Esophagus squamous epithelium (tissue), 5 donors: ENCODE measurements at regions not wholly inside any gene's neighbourhood (a gene's known extent, or its start where the extent isn't known, plus 50 kb on each side); places are given as distances from the start of the nearest gene placed in this dataset.

Source experiments
- DNase-seq: peaks from one replicate; lab custom pipeline; 2025; lab: John Stamatoyannopoulos, UW
- H3K27ac ChIP-seq, 4 donors: fragments of 200-600 bp; sonication (generic); one replicate each; pipeline ENCODE4 v1.5.1; 2016 to 2019; ENCODE audit warnings: mild to moderate bottlenecking in 1 of 4
- H3K27me3 ChIP-seq, 4 donors: fragments of 200-600 bp; sonication (generic); 1 replicate in 3 of 4; 2 replicates in 1 of 4; pipeline versions ENCODE4 v1.5.1 to v1.6.0; 2017 to 2021; ENCODE audit warnings: antibody characterized with exemption in 1 of 4
- H3K36me3 ChIP-seq, 3 donors: fragments of 200-600 bp; sonication (generic); one replicate each; pipeline ENCODE4 v1.5.1; 2016 to 2019
- H3K4me1 ChIP-seq, 3 donors: fragments of 200-600 bp; sonication (generic); one replicate each; pipeline ENCODE4 v1.5.1; 2017 to 2019
- H3K4me3 ChIP-seq, 4 donors: fragments of 200-600 bp; sonication (generic); 1 replicate in 3 of 4; 2 replicates in 1 of 4; pipeline ENCODE4 v1.5.1; 2016 to 2019; ENCODE audit warnings: mild to moderate bottlenecking in 2 of 4, moderate library complexity in 1 of 4
- H3K9me3 ChIP-seq, 3 donors: fragments of 200-600 bp; sonication (generic); one replicate each; pipeline ENCODE4 v1.5.1; 2016 to 2019
- CTCF ChIP-seq, 6 experiments: fragments of 450-650 bp in 4 of 6; fragments of 200-600 bp in 2 of 6; sonication (generic) in 2 of 6; IDR thresholded peaks; one replicate each; pipeline ENCODE4 v1.5.1; 2016 to 2019; ENCODE audit warnings: antibody characterized with exemption in 6 of 6, mild to moderate bottlenecking in 4 of 6, moderate library complexity in 4 of 6
- POLR2A ChIP-seq, 4 donors: fragments of 450-650 bp; IDR thresholded peaks; one replicate each; pipeline ENCODE4 v1.6.1; 2017; ENCODE audit warnings: antibody characterized with exemption in 4 of 4, mild to moderate bottlenecking in 4 of 4, moderate library complexity in 3 of 4
- WGBS, 2 donors: methylation state at CpG; one replicate each; pipeline ENCODE4 v1.1.5; 2018; 5-methylcytosine and 5-hydroxymethylcytosine counted together
- intact Hi-C: fragments of 100-400 bp; cut with DNase I; formaldehyde crosslinking; loops from one replicate; pipeline ENCODE4 v1.15.0; 2022
- donor health status: DM: yes; HTN: yes; CAD: no.

GRCh38 chr16:85185303-85186100 is 73.2 kb upstream of the CIBAR2 start:
- H3K36me3 ChIP-seq: peaks cover 0 to 7% (median 0%) of the 10 kb centered on the region in 3 donors
- no peak for DNase-seq
- no peak overlapping the region for H3K4me3 ChIP-seq
- no peak overlapping the region for H3K27ac ChIP-seq
- intact Hi-C loops: no loop called here
- WGBS, 2 donors: 77 to 91% methylated on average over 9 to 12 of the region's 22 CpGs
- H3K4me1 ChIP-seq: peaks cover 0 to 8% (median 0%) of the 10 kb centered on the region in 3 donors
- TF ChIP-seq POLR2A (IDR thresholded peaks at IDR 0.05): no peak
- no peak for TF ChIP-seq CTCF (IDR thresholded peaks at IDR 0.05)
- H3K27me3 ChIP-seq: peaks cover 0 to 47% (median 0%) of the 10 kb centered on the region in 4 donors
- peaks cover 0 to 30% (median 7%) of the 10 kb centered on the region in 3 donors for H3K9me3 ChIP-seq

- Histone ChIP-seq H3K9me3 (peaks cover 0 to 34% (median 7%) of the 10 kb centered on the region in 3 donors), H3K36me3 (peaks cover 0 to 7% (median 0%) of the 10 kb centered on the region in 3 donors), H3K4me1 (peaks cover 0 to 9% (median 0%) of the 10 kb centered on the region in 3 donors), H3K27ac (peak overlapping the region in 2 of 4 donors; percentile 23 to 34), H3K4me3 (no peak overlapping the region), H3K27me3 (peaks cover 0 to 62% (median 0%) of the 10 kb centered on the region in 4 donors)
- no peak for DNase-seq
- intact Hi-C loops: no loop called here
- WGBS, 2 donors: 60 to 89% methylated on average over 3 to 9 of the region's 13 CpGs
- TF ChIP-seq CTCF (IDR thresholded peaks at IDR 0.05) (no peak), POLR2A (IDR thresholded peaks at IDR 0.05) (no peak)
These were observed 74.7 kb upstream of the CIBAR2 start for GRCh38 chr16:85187002-85187401.

- Histone ChIP-seq H3K27me3 (peaks cover 0 to 66% (median 0%) of the 10 kb centered on the region in 4 donors), H3K4me3 (no peak overlapping the region), H3K4me1 (peaks cover 0 to 13% (median 0%) of the 10 kb centered on the region in 3 donors), H3K36me3 (peaks cover 0 to 7% (median 0%) of the 10 kb centered on the region in 3 donors), H3K9me3 (peaks cover 0 to 34% (median 7%) of the 10 kb centered on the region in 3 donors), H3K27ac (no peak overlapping the region)
- WGBS, 2 donors: 73 to 80% methylated on average over 1 to 4 of the region's 13 CpGs
- TF ChIP-seq CTCF (IDR thresholded peaks at IDR 0.05) (no peak), POLR2A (IDR thresholded peaks at IDR 0.05) (no peak)
- intact Hi-C loops: no loop called here
- no peak for DNase-seq
These were observed 75.2 kb upstream of the CIBAR2 start for GRCh38 chr16:85187447-85187846.

GRCh38 chr16:85187886-85188285 is 75.6 kb upstream of the CIBAR2 start:
- Histone ChIP-seq H3K4me3 (no peak overlapping the region), H3K27me3 (peaks cover 0 to 70% (median 0%) of the 10 kb centered on the region in 4 donors), H3K9me3 (peaks cover 0 to 34% (median 7%) of the 10 kb centered on the region in 3 donors), H3K27ac (no peak overlapping the region), H3K36me3 (peaks cover 0 to 7% (median 0%) of the 10 kb centered on the region in 3 donors), H3K4me1 (peaks cover 0 to 17% (median 0%) of the 10 kb centered on the region in 3 donors)
- WGBS, 2 donors: 86 to 95% methylated on average over 4 to 5 of the region's 12 CpGs
- DNase-seq: no peak
- no peak for TF ChIP-seq POLR2A (IDR thresholded peaks at IDR 0.05)
- TF ChIP-seq CTCF (IDR thresholded peaks at IDR 0.05): no peak
- intact Hi-C loops: no loop called here
